ENCODE measurements at regions not wholly inside any gene's neighbourhood (a gene's known extent, or its start where the extent isn't known, plus 50 kb on each side); places are given as distances from the start of the nearest gene placed in this dataset.
A peak's percentile ranks its signal among the peaks of the same experiment; 100 is the strongest.

- H3K4me3 ChIP-seq (ENCODE audit: low read depth, low read length), result no peak overlapping the region
- no peak for DNase-seq (ENCODE audit: low read depth)
- in situ Hi-C loops (cut with HindIII; ENCODE audit: low sequenced_read_pairs), result no loop called here
- no peak for TF ChIP-seq CTCF (IDR thresholded peaks at IDR 0.05; ENCODE audit: low read depth, low read length, missing control alignments)
Measured at GRCh38 chr3:174737966-174738365, 121.2 kb upstream of the NAALADL2 start.

- no peak for DNase-seq (ENCODE audit: low read depth)
- in situ Hi-C loops (cut with HindIII; ENCODE audit: low sequenced_read_pairs), result no loop called here
- no peak overlapping the region for H3K4me3 ChIP-seq (ENCODE audit: low read depth, low read length)
- no peak for TF ChIP-seq CTCF (IDR thresholded peaks at IDR 0.05; ENCODE audit: low read depth, low read length, missing control alignments)
Measured at GRCh38 chr3:174749143-174749542, 110.0 kb upstream of the NAALADL2 start.

- TF ChIP-seq CTCF (IDR thresholded peaks at IDR 0.05; ENCODE audit: low read depth, low read length, missing control alignments), result no peak
- in situ Hi-C loops (cut with HindIII; ENCODE audit: low sequenced_read_pairs), result no loop called here
- DNase-seq (ENCODE audit: low read depth), result no peak
- no peak overlapping the region for H3K4me3 ChIP-seq (ENCODE audit: low read depth, low read length)
Measured at GRCh38 chr3:174755833-174756829, 103.0 kb upstream of the NAALADL2 start.

- in situ Hi-C loops (cut with HindIII; ENCODE audit: low sequenced_read_pairs), result no loop called here
- DNase-seq (ENCODE audit: low read depth), result no peak
- TF ChIP-seq CTCF (IDR thresholded peaks at IDR 0.05; ENCODE audit: low read depth, low read length, missing control alignments), result no peak
- no peak overlapping the region for H3K4me3 ChIP-seq (ENCODE audit: low read depth, low read length)
Measured at GRCh38 chr3:174758943-174759342, 100.2 kb upstream of the NAALADL2 start.

- no peak for DNase-seq (ENCODE audit: low read depth)
- no peak for TF ChIP-seq CTCF (IDR thresholded peaks at IDR 0.05; ENCODE audit: low read depth, low read length, missing control alignments)
- in situ Hi-C loops (cut with HindIII; ENCODE audit: low sequenced_read_pairs), result no loop called here
- H3K4me3 ChIP-seq (ENCODE audit: low read depth, low read length), result no peak overlapping the region
Measured at GRCh38 chr3:174767406-174767805, 91.7 kb upstream of the NAALADL2 start.

GRCh38 chr3:174767853-174768382, 91.2 kb upstream of the NAALADL2 start:
- no peak overlapping the region for H3K4me3 ChIP-seq (ENCODE audit: low read depth, low read length)
- in situ Hi-C loops (cut with HindIII; ENCODE audit: low sequenced_read_pairs), result no loop called here
- TF ChIP-seq CTCF (IDR thresholded peaks at IDR 0.05; ENCODE audit: low read depth, low read length, missing control alignments), result no peak
- peak; percentile 72 for DNase-seq (ENCODE audit: low read depth)

All from astrocyte of the cerebellum (primary cell).